NCI-H187 (cell line): ENCODE measurements at regions not wholly inside any gene's neighbourhood (a gene's known extent, or its start where the extent isn't known, plus 50 kb on each side); places are given as distances from the start of the nearest gene placed in this dataset.
"Not testable (repeated sequence)": the region's sequence is repeated elsewhere in the genome, so short reads cannot be mapped to it uniquely, and the experiment has no call there.

ENCODE experiments used
- DNase-seq, 2 experiments: peaks; one replicate each; lab custom pipeline; 2025; lab: John Stamatoyannopoulos, UW

GRCh38 chr3:137438561-137438960 is 325.6 kb upstream of the SOX14 start:
- no peak for DNase-seq

- no peak for DNase-seq
Observed at GRCh38 chr3:137460944-137461343, 303.2 kb upstream of the SOX14 start.

- DNase-seq: no peak
Observed at GRCh38 chr3:137463131-137463530, 301.0 kb upstream of the SOX14 start.

GRCh38 chr3:137464341-137464740 is 299.8 kb upstream of the SOX14 start:
- no peak for DNase-seq

- DNase-seq: no peak
Observed at GRCh38 chr3:137468446-137468845, 295.7 kb upstream of the SOX14 start.

GRCh38 chr3:137469263-137469662 is 294.9 kb upstream of the SOX14 start:
- no peak for DNase-seq

- DNase-seq: no peak
Observed at GRCh38 chr3:137471130-137471529, 293.0 kb upstream of the SOX14 start.

- DNase-seq: no peak
Observed at GRCh38 chr3:137471558-137472204, 292.4 kb upstream of the SOX14 start.

- DNase-seq: no peak
Observed at GRCh38 chr3:137477614-137478013, 286.5 kb upstream of the SOX14 start.

GRCh38 chr3:137509354-137510045 is 254.6 kb upstream of the SOX14 start:
- DNase-seq: no peak

- DNase-seq: no peak
Observed at GRCh38 chr3:137511655-137512054, 252.5 kb upstream of the SOX14 start.

GRCh38 chr3:137514853-137515252 is 249.3 kb upstream of the SOX14 start:
- DNase-seq: no peak

- DNase-seq: no peak
Observed at GRCh38 chr3:137519602-137520001, 244.5 kb upstream of the SOX14 start.

GRCh38 chr3:137524751-137525150 is 239.4 kb upstream of the SOX14 start:
- no peak for DNase-seq

GRCh38 chr3:137525471-137525870 is 238.6 kb upstream of the SOX14 start:
- no peak for DNase-seq

GRCh38 chr3:137542049-137542448 is 222.1 kb upstream of the SOX14 start:
- no peak for DNase-seq

GRCh38 chr3:137554242-137554641 is 209.9 kb upstream of the SOX14 start:
- DNase-seq: no peak

GRCh38 chr3:137568880-137569279 is 195.2 kb upstream of the SOX14 start:
- DNase-seq: no peak

GRCh38 chr3:137572931-137573330 is 191.2 kb upstream of the SOX14 start:
- no peak for DNase-seq

- DNase-seq: no peak
Observed at GRCh38 chr3:137582484-137582883, 181.6 kb upstream of the SOX14 start.

GRCh38 chr3:137583256-137583655 is 180.9 kb upstream of the SOX14 start:
- DNase-seq: no peak

- no peak for DNase-seq
Observed at GRCh38 chr3:137588871-137589270, 175.2 kb upstream of the SOX14 start.

- DNase-seq: not testable (repeated sequence)
Observed at GRCh38 chr3:137595415-137595814, 168.7 kb upstream of the SOX14 start.

- no peak for DNase-seq
Observed at GRCh38 chr3:137610723-137611122, 153.4 kb upstream of the SOX14 start.
